ENCODE measurements at regions not wholly inside any gene's neighbourhood (a gene's known extent, or its start where the extent isn't known, plus 50 kb on each side); places are given as distances from the start of the nearest gene placed in this dataset.

- 17% methylated on average over 8 of the region's 8 CpGs for WGBS, 2 donors
- intact Hi-C loops (cut with DNase I; ENCODE audit: low total_unique reads) = no loop called here
- DNase-seq (ENCODE audit: low spot score in 2 of 2) = peak in 1 of 2 donors; percentile 70
- H3K4me3 ChIP-seq (ENCODE audit: low read depth, poor library complexity, severe bottlenecking) = no peak overlapping the region
- TF ChIP-seq POLR2A (IDR thresholded peaks at IDR 0.05) (no peak), CTCF (IDR thresholded peaks at IDR 0.05) (no peak)
Observed at GRCh38 chr18:67359873-67360838, 156.4 kb downstream of the DSEL start.

GRCh38 chr18:67358947-67359346 lies 157.6 kb downstream of the DSEL start:
- 82 to 90% methylated on average over 8 of the region's 8 CpGs for WGBS, 2 donors

GRCh38 chr18:67354692-67355091 lies 161.8 kb downstream of the DSEL start:
- intact Hi-C loops (cut with DNase I; ENCODE audit: low total_unique reads) = no loop called here
- TF ChIP-seq POLR2A (IDR thresholded peaks at IDR 0.05) (no peak), CTCF (IDR thresholded peaks at IDR 0.05) (no peak)
- 92 to 93% methylated on average over 4 of the region's 4 CpGs for WGBS, 2 donors
- no peak for DNase-seq (ENCODE audit: low spot score in 2 of 2)
- H3K4me3 ChIP-seq (ENCODE audit: low read depth, poor library complexity, severe bottlenecking) = no peak overlapping the region

More at GRCh38 chr18:67358947-67359346, 157.6 kb downstream of the DSEL start:
- TF ChIP-seq POLR2A (IDR thresholded peaks at IDR 0.05) (no peak), CTCF (IDR thresholded peaks at IDR 0.05) (no peak)
- intact Hi-C loops (cut with DNase I; ENCODE audit: low total_unique reads) = no loop called here
- no peak for DNase-seq (ENCODE audit: low spot score in 2 of 2)
- H3K4me3 ChIP-seq (ENCODE audit: low read depth, poor library complexity, severe bottlenecking) = no peak overlapping the region

GRCh38 chr18:67354091-67354490 lies 162.4 kb downstream of the DSEL start:
- no peak for TF ChIP-seq CTCF (IDR thresholded peaks at IDR 0.05)
- TF ChIP-seq POLR2A (IDR thresholded peaks at IDR 0.05) = no peak
- WGBS, 2 donors = 0 to 4% methylated on average over 1 of the region's 1 CpG
- DNase-seq (ENCODE audit: low spot score in 2 of 2) = no peak
- H3K4me3 ChIP-seq (ENCODE audit: low read depth, poor library complexity, severe bottlenecking) = no peak overlapping the region
- intact Hi-C loops (cut with DNase I; ENCODE audit: low total_unique reads) = no loop called here

GRCh38 chr18:67347438-67347837 lies 169.1 kb downstream of the DSEL start:
- TF ChIP-seq POLR2A (IDR thresholded peaks at IDR 0.05) = no peak
- no peak for TF ChIP-seq CTCF (IDR thresholded peaks at IDR 0.05)
- WGBS, 2 donors = 41 to 74% methylated on average over 1 of the region's 1 CpG
- no peak overlapping the region for H3K4me3 ChIP-seq (ENCODE audit: low read depth, poor library complexity, severe bottlenecking)
- no peak for DNase-seq (ENCODE audit: low spot score in 2 of 2)
- intact Hi-C loops (cut with DNase I; ENCODE audit: low total_unique reads) = no loop called here

Data from lower leg skin (tissue), 4 donors.